HG03439 (cell line): ENCODE measurements at regions not wholly inside any gene's neighbourhood (a gene's known extent, or its start where the extent isn't known, plus 50 kb on each side); places are given as distances from the start of the nearest gene placed in this dataset.
"Not testable (repeated sequence)": the region's sequence is repeated elsewhere in the genome, so short reads cannot be mapped to it uniquely, and the experiment has no call there.

Experiments
- ATAC-seq: cut with Tn5 transposase; IDR thresholded peaks from one replicate; pipeline ENCODE4 v1.9.1; 2021; ENCODE audit warnings: mild to moderate bottlenecking, moderate library complexity; ENCODE audit not compliant: unreplicated experiment

- no peak for ATAC-seq
Measured at GRCh38 chr6:122214605-122215318, 184.7 kb upstream of the HSF2 start.

- ATAC-seq, result no peak
Measured at GRCh38 chr6:122220254-122220653, 179.2 kb upstream of the HSF2 start.

GRCh38 chr6:122222761-122223160 is 176.7 kb upstream of the HSF2 start:
- no peak for ATAC-seq

- no peak for ATAC-seq
Measured at GRCh38 chr6:122223251-122223650, 176.2 kb upstream of the HSF2 start.

- no peak for ATAC-seq
Measured at GRCh38 chr6:122238861-122239260, 160.6 kb upstream of the HSF2 start.

- no peak for ATAC-seq
Measured at GRCh38 chr6:122246906-122247658, 152.4 kb upstream of the HSF2 start.

- no peak for ATAC-seq
Measured at GRCh38 chr6:122248001-122248669, 151.3 kb upstream of the HSF2 start.

GRCh38 chr6:122248844-122249243 is 150.6 kb upstream of the HSF2 start:
- no peak for ATAC-seq

- ATAC-seq, result no peak
Measured at GRCh38 chr6:122258839-122259238, 140.6 kb upstream of the HSF2 start.

GRCh38 chr6:122264557-122264956 is 134.9 kb upstream of the HSF2 start:
- no peak for ATAC-seq

- ATAC-seq, result no peak
Measured at GRCh38 chr6:122265755-122266154, 133.7 kb upstream of the HSF2 start.

GRCh38 chr6:122268394-122268793 is 131.1 kb upstream of the HSF2 start:
- ATAC-seq, result no peak

GRCh38 chr6:122276637-122277036 is 122.8 kb upstream of the HSF2 start:
- ATAC-seq, result no peak

GRCh38 chr6:122280105-122281021 is 119.1 kb upstream of the HSF2 start:
- not testable (repeated sequence) for ATAC-seq

- ATAC-seq, result no peak
Measured at GRCh38 chr6:122283884-122284283, 115.6 kb upstream of the HSF2 start.

GRCh38 chr6:122284848-122285247 is 114.6 kb upstream of the HSF2 start:
- ATAC-seq, result no peak

- no peak for ATAC-seq
Measured at GRCh38 chr6:122285292-122285913, 114.0 kb upstream of the HSF2 start.

GRCh38 chr6:122286512-122286911 is 112.9 kb upstream of the HSF2 start:
- ATAC-seq, result no peak

GRCh38 chr6:122289762-122290539 is 109.5 kb upstream of the HSF2 start:
- no peak for ATAC-seq

- ATAC-seq, result no peak
Measured at GRCh38 chr6:122297010-122297409, 102.4 kb upstream of the HSF2 start.
